IgD-negative memory B cell (primary cell): ENCODE measurements at regions not wholly inside any gene's neighbourhood (a gene's known extent, or its start where the extent isn't known, plus 50 kb on each side); places are given as distances from the start of the nearest gene placed in this dataset.
A peak's percentile ranks its signal among the peaks of the same experiment; 100 is the strongest.

Source experiments
- H3K27ac Mint-ChIP-seq, 3 donors: one replicate each; pipeline ENCODE4 v1.8.0; 2020 to 2022; ENCODE audit warnings: mild to moderate bottlenecking in 3 of 3, mixed read lengths in 3 of 3, moderate library complexity in 1 of 3
- H3K27me3 Mint-ChIP-seq: one replicate; pipeline ENCODE4 v1.8.0; 2021; ENCODE audit warnings: mixed read lengths
- H3K36me3 Mint-ChIP-seq: one replicate; pipeline ENCODE4 v1.8.0; 2020; ENCODE audit warnings: mild to moderate bottlenecking, mixed read lengths
- H3K4me1 Mint-ChIP-seq, 3 donors: one replicate each; pipeline ENCODE4 v1.8.0; 2020 to 2022; ENCODE audit warnings: mixed read lengths in 3 of 3, mild to moderate bottlenecking in 1 of 3
- H3K4me3 Mint-ChIP-seq, 4 donors: one replicate each; pipeline ENCODE4 v1.8.0; 2020 to 2022; ENCODE audit warnings: mild to moderate bottlenecking in 4 of 4, mixed read lengths in 4 of 4, moderate library complexity in 3 of 4
- H3K9me3 Mint-ChIP-seq, 3 donors: one replicate each; pipeline ENCODE4 v1.8.0; 2020 to 2021; ENCODE audit warnings: mixed read lengths in 3 of 3, mild to moderate bottlenecking in 1 of 3

DNA sequence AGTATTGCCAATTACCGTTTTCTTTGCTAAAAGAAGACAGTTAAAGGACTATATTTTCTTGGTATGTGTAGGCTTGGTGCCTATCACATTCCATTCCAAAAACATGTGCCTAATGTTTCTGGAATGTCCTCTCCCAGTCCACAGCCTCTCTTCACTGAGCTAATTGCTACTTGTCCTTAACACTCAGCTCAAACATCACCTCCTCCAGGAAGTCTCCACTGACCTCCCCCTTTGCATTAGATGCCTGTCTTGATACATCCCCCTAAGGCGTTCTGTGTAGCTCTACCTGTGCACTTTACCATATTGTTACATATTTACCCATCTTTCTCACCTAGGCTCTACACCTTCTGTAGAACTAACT lies 195.6 kb upstream of the CAMK1G start:
- peaks cover 0 to 2% (median 0%) of the 10 kb centered on the region in 3 donors for H3K9me3 Mint-ChIP-seq
- H3K27ac Mint-ChIP-seq: no peak overlapping the region

DNA sequence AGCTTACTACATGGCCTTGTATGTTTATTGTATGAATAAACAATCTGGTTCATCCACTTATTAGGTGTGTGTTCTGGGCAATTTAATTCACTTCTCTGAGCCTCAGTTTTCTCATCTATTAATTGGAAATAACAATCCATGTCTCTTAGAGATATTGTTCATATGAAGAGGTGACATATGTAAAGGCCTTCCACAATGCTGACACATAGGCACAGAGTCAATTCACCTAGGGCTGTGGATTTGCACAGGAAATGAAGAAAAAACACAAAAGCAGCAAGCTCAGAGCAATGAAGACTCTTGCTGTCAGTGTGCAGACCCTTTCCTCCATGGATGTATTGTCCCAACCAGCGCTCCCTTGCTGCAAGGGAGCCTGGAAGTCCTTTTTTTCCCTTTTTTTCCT lies 195.2 kb upstream of the CAMK1G start:
- Mint-ChIP-seq H3K36me3 (no peaks in the 10 kb centered on the region), H3K9me3 (peaks cover 0 to 2% (median 0%) of the 10 kb centered on the region in 3 donors), H3K27ac (no peak overlapping the region), H3K4me3 (no peak overlapping the region), H3K27me3 (no peaks in the 10 kb centered on the region), H3K4me1 (no peaks in the 10 kb centered on the region)

More for the DNA sequence above, 195.6 kb upstream of the CAMK1G start:
- Mint-ChIP-seq H3K4me3 (no peak overlapping the region), H3K27me3 (no peaks in the 10 kb centered on the region), H3K4me1 (no peaks in the 10 kb centered on the region), H3K36me3 (no peaks in the 10 kb centered on the region)

DNA sequence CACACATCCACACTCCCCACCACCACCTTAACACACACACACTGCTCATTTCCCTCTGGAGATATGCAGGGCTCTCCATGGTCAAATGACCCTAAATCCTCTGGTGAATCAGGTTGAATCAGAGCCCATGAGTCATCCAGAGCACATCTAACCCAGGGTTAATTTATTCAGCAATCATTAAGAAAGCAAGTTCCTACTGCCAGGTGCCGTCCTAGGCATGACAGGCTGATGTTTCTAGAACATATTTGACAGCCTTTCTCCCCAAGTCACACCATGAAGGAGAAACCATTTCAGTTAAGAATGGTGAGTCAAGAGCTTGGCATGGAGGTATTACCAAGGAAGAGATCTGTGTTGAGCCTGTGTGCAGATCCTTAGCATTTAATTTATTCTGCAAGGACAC lies 194.3 kb upstream of the CAMK1G start:
- H3K9me3 Mint-ChIP-seq: peaks cover 0 to 2% (median 0%) of the 10 kb centered on the region in 3 donors
- no peaks in the 10 kb centered on the region for H3K4me1 Mint-ChIP-seq
- peak overlapping the region in 1 of 3 donors; percentile 60 for H3K27ac Mint-ChIP-seq
- no peak overlapping the region for H3K4me3 Mint-ChIP-seq
- no peaks in the 10 kb centered on the region for H3K36me3 Mint-ChIP-seq
- peaks cover 1% of the 10 kb centered on the region for H3K27me3 Mint-ChIP-seq

DNA sequence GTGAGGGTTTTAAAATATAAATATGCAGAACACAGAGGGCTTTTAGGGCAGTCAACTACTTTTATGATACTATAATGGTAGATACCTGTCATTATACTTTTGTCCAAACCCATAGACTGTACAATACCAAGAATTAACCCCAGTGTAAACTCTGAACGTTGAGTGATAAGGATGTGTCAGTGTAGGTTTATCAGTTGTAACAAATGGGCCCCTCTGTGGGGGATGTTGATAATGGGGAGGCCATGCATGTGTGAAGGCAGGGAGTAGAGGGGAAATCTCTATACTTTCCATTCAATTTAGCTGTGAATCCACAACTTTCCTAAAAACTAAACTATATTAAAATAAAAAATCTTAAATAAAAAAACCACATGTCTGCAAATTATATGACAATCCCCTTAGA lies 193.5 kb upstream of the CAMK1G start:
- Mint-ChIP-seq H3K4me1 (no peaks in the 10 kb centered on the region), H3K27me3 (peaks cover 1% of the 10 kb centered on the region), H3K4me3 (no peak overlapping the region), H3K36me3 (no peaks in the 10 kb centered on the region), H3K9me3 (peaks cover 0 to 2% (median 0%) of the 10 kb centered on the region in 3 donors), H3K27ac (no peak overlapping the region)

DNA sequence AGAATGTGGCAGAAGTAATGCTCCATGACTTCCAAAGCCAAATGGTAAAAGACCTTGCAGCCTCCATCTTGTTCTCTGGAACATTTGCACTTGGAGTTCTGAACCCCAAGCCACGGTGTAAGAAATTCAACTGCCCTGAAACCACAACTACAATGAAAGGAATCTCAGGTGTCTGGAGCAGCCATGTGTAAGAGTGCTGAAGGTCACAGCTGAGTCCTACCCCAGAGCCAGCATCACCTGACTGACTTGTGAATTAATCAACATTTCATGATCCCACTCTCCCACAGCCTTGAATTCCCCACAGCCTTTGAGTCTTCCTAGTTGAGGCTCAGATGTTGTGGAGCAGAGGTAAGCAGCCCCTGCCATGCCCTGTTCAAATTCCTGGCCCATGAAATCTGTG lies 192.8 kb upstream of the CAMK1G start:
- H3K4me3 Mint-ChIP-seq: no peak overlapping the region
- no peak overlapping the region for H3K27ac Mint-ChIP-seq
- H3K9me3 Mint-ChIP-seq: no peaks in the 10 kb centered on the region
- no peaks in the 10 kb centered on the region for H3K4me1 Mint-ChIP-seq
- H3K27me3 Mint-ChIP-seq: peaks cover 5% of the 10 kb centered on the region
- no peaks in the 10 kb centered on the region for H3K36me3 Mint-ChIP-seq

DNA sequence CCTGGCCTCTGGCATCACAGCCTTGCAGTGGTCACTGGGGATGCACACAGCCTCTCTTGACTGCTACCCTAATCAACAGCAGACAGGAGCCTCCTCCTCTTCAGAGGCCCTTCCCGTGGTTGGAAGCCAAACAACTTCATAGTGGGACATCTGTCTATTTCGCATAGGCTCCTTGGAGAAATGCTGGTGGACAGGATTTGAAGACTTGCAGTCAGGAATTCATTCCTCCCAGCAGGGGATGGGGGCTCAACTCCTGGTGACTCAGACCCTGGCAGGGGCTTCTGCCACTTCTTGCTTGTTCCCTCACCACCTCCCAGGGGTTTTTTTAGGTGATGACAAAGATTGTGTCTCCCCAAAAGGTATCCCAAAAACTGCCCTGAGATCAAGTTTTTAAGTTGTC lies 191.7 kb upstream of the CAMK1G start:
- Mint-ChIP-seq H3K27ac (no peak overlapping the region), H3K27me3 (peaks cover 8% of the 10 kb centered on the region), H3K9me3 (no peaks in the 10 kb centered on the region), H3K4me1 (no peaks in the 10 kb centered on the region), H3K36me3 (no peaks in the 10 kb centered on the region), H3K4me3 (no peak overlapping the region)

DNA sequence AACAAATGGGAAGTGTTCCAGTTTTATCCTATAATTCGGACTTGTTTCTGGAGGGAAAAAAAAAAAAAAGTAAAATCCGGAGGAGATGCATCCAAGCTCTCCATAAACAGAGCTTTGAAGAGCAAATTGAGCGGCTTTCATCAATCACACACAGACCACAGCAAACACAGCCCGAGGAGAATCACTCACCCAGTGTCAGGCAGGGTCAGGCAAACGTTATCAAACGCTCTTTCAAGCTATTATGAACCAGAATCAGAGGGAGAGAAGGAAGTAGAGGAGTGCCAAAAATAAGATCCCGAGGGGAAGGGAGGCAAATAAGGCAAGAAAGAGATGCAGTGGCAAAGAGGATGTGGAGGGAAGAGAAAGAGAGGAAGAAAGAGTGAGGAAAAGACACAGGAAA lies 188.3 kb upstream of the CAMK1G start:
- H3K9me3 Mint-ChIP-seq: no peaks in the 10 kb centered on the region
- no peaks in the 10 kb centered on the region for H3K4me1 Mint-ChIP-seq
- no peaks in the 10 kb centered on the region for H3K36me3 Mint-ChIP-seq
- H3K27ac Mint-ChIP-seq: no peak overlapping the region
- H3K4me3 Mint-ChIP-seq: no peak overlapping the region
- H3K27me3 Mint-ChIP-seq: peaks cover 8% of the 10 kb centered on the region

DNA sequence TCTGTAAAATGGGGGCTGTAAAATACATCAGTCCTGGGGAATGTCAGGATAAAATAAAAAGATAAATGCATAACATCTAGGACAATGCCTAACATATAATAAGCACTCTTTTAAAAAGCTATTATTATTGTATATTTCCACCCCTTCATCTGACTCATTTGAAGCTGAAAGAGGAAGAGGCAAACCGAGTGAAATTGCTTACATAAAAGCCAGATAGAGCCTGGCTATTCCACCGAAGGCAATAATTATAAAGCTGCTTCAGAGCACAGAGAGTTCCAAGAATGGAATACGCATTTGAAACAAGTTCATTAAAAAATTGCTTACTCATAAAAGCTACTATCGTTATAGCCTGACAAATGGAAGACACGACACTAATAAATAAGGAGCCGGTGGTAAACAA lies 186.1 kb upstream of the CAMK1G start:
- H3K27ac Mint-ChIP-seq: peak overlapping the region in 1 of 3 donors; percentile 66
- no peaks in the 10 kb centered on the region for H3K36me3 Mint-ChIP-seq
- no peaks in the 10 kb centered on the region for H3K9me3 Mint-ChIP-seq
- H3K4me3 Mint-ChIP-seq: no peak overlapping the region
- H3K27me3 Mint-ChIP-seq: peaks cover 8% of the 10 kb centered on the region
- H3K4me1 Mint-ChIP-seq: no peaks in the 10 kb centered on the region

DNA sequence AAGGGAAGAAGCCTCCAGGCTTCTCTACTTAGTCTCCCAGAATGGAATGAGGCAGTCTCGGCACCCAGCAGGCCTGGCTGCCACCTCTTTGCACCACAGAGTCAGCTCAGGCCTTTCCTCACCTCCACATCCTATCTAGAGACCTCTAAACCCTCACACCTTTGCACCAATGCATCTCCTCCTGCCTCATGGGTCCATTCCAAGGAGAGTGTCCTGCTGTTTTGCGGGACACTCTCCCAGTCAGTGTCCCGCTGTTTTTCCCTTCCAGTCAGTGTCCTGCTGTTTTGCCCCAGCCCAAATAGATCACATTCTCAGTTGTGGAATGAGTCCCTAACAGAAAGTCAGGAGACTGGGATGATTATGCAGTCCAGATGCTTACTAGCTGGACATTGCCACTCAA lies 185.6 kb upstream of the CAMK1G start:
- no peak overlapping the region for H3K27ac Mint-ChIP-seq
- H3K4me3 Mint-ChIP-seq: no peak overlapping the region
- no peaks in the 10 kb centered on the region for H3K4me1 Mint-ChIP-seq

DNA sequence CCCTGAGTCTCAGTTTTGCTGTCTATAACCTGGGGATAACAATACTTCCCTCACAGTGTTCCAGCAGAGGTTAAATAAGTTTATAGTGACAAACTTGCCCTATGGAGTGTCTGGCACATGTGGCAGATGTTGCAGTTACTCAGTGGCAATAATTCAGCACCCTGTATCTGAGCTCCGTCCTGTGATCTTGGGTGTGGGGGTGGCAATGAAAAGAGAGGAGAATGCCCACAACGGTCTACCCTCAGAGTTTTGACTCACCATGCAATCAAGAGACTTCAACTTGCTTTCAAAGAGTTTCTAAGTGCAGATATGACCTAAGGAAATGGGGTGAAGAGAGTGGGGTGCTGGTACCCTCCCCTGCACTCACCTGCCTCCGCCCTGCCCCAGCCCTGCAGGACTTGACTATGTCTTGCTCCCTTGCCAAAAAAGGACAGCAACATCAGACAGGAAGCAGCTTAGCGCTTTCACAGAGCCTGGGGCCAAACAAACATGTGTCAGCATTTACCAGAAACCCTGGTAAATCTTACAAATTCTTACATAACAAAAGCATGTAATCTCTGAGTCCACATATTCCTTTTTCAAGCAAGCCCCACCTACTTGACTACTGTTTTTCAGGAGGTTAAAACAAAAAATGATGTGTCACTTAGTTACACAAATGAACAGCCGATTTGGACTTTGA lies 185.1 kb upstream of the CAMK1G start:
- no peak overlapping the region for H3K4me3 Mint-ChIP-seq
- H3K4me1 Mint-ChIP-seq: no peaks in the 10 kb centered on the region
- no peak overlapping the region for H3K27ac Mint-ChIP-seq
- H3K27me3 Mint-ChIP-seq: peaks cover 8% of the 10 kb centered on the region
- H3K9me3 Mint-ChIP-seq: no peaks in the 10 kb centered on the region
- H3K36me3 Mint-ChIP-seq: no peaks in the 10 kb centered on the region

More for the DNA sequence above, 185.6 kb upstream of the CAMK1G start:
- Mint-ChIP-seq H3K27me3 (peaks cover 8% of the 10 kb centered on the region), H3K36me3 (no peaks in the 10 kb centered on the region), H3K9me3 (no peaks in the 10 kb centered on the region)

DNA sequence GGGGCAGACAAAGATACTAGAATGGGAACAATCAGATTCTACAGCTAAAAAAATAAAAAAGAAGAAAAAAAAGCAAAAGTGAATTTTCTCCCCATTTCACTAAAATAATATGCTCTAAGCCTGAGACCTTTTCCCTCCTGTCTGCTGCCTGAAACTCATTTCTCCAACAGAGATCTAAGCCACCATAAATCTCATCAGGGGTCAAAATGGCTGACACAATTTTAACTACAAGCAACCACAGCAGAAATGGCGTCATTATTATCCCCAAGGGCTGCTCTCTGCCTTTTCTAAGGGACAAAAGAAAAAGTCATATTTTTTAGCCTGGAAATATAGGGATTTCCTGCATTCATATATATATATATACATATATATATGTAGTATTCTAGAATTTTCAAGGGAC lies 183.7 kb upstream of the CAMK1G start:
- Mint-ChIP-seq H3K4me3 (no peak overlapping the region), H3K27ac (no peak overlapping the region), H3K4me1 (no peaks in the 10 kb centered on the region), H3K9me3 (no peaks in the 10 kb centered on the region), H3K27me3 (peaks cover 7% of the 10 kb centered on the region), H3K36me3 (no peaks in the 10 kb centered on the region)

DNA sequence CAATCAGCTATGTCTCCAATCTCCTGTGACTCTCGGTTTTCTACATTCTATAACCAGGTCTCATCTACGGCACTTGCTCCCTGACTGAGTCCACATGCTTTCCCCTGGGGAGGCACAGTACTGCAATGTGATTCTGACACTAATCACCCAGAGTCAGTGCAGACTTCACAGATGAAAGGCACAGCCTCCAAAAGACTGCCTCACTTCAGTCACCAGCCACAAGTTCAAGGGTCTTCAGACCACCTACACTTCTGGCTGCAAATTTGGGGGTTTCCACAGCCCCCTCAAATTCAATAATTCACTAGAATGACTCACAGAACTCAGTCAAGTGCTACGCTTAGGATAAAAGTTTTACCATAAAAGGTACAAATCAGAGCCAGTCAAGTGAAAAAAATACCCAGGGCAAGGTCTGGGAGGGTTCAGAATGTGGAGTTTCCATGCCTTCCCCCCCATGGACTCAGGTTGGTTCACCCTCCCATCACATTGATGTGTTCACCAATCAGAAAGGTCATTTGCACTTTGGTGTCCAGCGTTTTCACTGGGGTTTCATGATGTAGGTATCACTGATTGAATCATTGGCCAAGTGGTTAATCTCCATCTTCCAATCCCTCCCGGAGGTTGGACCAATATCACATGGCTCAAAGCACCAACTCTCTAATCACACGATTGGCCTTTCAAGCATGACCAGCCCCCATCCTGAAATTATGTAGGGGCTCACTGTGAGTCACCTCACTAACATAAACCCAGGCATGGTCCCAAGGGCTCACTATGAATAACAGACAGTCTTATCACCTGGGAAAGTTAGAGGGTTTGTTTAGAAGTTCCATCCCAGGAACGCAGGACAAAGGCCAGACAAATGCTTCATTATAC lies 182.9 kb upstream of the CAMK1G start:
- Mint-ChIP-seq H3K4me3 (no peak overlapping the region), H3K9me3 (no peaks in the 10 kb centered on the region), H3K36me3 (no peaks in the 10 kb centered on the region)

DNA sequence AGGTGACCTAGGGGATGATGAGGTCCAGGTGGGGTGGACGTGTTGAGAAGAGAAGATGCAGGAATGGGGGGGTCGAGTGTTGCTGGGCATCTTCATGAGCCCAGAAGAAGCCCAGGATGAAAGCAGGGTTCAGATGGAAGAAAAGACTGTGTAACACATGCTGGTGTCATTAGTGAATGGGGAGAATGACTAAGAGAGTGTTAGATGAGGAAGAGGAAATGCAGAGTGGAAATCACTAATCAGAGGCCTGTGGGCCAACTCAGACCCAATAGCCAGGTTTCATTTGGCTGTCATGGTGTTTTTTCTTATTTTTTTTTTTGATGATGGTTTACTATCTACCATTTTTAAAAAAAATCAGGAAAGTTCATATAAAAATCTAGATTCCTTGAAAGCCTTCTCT lies 180.8 kb upstream of the CAMK1G start:
- Mint-ChIP-seq H3K9me3 (no peaks in the 10 kb centered on the region), H3K27me3 (peaks cover 2% of the 10 kb centered on the region), H3K4me3 (no peak overlapping the region), H3K4me1 (no peaks in the 10 kb centered on the region), H3K27ac (no peak overlapping the region), H3K36me3 (no peaks in the 10 kb centered on the region)

More for the DNA sequence above, 182.9 kb upstream of the CAMK1G start:
- Mint-ChIP-seq H3K27ac (no peak overlapping the region), H3K27me3 (peaks cover 5% of the 10 kb centered on the region), H3K4me1 (no peaks in the 10 kb centered on the region)

DNA sequence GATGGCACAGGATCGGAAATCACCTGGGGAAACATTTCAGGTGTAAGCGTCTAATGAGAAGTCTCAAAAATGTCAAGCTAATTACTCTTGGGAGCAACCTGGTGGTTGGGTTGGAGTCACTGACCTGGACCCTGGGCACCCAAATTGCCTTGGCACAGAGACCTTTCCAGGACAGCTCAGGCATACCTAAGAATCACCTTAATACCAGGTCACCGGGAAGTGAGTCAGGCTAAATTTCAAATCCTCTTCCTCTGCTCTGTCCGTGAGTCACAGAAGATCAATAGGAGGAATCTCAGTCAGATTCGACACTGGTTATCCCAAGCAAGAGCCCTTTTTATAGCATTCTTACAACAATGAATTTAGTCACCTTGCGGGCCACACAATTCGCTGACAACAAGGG lies 179.6 kb upstream of the CAMK1G start:
- H3K4me3 Mint-ChIP-seq: no peak overlapping the region

DNA sequence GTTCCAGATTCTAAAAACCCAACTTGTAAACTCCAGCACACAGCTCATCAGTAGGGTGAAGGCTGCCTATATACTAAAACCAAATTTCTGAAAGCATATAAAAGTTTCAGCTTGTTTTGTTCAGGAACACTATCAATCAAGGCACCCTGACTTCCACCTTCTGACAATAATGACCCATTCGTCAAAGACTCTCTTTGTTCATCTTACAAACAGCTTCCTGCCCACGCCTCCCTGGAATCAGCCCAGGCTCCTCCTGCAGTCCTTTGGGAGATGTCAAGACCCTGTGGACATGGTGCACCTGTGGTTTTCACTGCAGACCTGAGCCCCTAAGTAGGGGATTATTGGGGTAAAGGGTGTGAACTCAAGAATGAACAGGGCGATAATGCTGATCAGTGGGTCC lies 178.9 kb upstream of the CAMK1G start:
- Mint-ChIP-seq H3K27ac (no peak overlapping the region), H3K9me3 (no peaks in the 10 kb centered on the region), H3K27me3 (peaks cover 2% of the 10 kb centered on the region), H3K4me1 (no peaks in the 10 kb centered on the region), H3K4me3 (no peak overlapping the region), H3K36me3 (peaks cover 1% of the 10 kb centered on the region)

More for the DNA sequence above, 179.6 kb upstream of the CAMK1G start:
- Mint-ChIP-seq H3K27me3 (peaks cover 2% of the 10 kb centered on the region), H3K4me1 (no peaks in the 10 kb centered on the region), H3K9me3 (no peaks in the 10 kb centered on the region), H3K36me3 (no peaks in the 10 kb centered on the region), H3K27ac (no peak overlapping the region)
